ENCODE measurements at regions not wholly inside any gene's neighbourhood (a gene's known extent, or its start where the extent isn't known, plus 50 kb on each side); places are given as distances from the start of the nearest gene placed in this dataset.
"Not testable (repeated sequence)": the region's sequence is repeated elsewhere in the genome, so short reads cannot be mapped to it uniquely, and the experiment has no call there.

GRCh38 chr11:95414217-95414616 lies 183.2 kb upstream of the SESN3 start:
- no peaks in the 10 kb centered on the region for H3K36me3 ChIP-seq (replicated peaks; ENCODE audit: insufficient read depth, low read depth)
- H3K9me3 ChIP-seq (ENCODE audit: low read depth), result no peaks in the 10 kb centered on the region
- no peak for DNase-seq (ENCODE audit: low spot score)
- H3K79me2 ChIP-seq, result no peaks in the 10 kb centered on the region
- H3K9me2 ChIP-seq (replicated peaks; ENCODE audit: insufficient read depth), result no peaks in the 10 kb centered on the region
- no peaks in the 10 kb centered on the region for H3K4me1 ChIP-seq (ENCODE audit: insufficient read depth)
- no peak overlapping the region for H3K4me3 ChIP-seq
- H3K27me3 ChIP-seq, result no peaks in the 10 kb centered on the region
- TF ChIP-seq EZH2phosphoT487 (IDR thresholded peaks at IDR 0.05; ENCODE audit: low read depth, severe bottlenecking, unreplicated experiment), result no peak
- no peak for TF ChIP-seq EZH2 (IDR thresholded peaks at IDR 0.05; ENCODE audit: borderline replicate concordance)
- no peak for TF ChIP-seq CTCF (IDR thresholded peaks at IDR 0.05; ENCODE audit: poor library complexity)
- H3K4me2 ChIP-seq, result no peak overlapping the region
- H3K27ac ChIP-seq, result no peak overlapping the region
- H4K20me1 ChIP-seq (ENCODE audit: insufficient read depth, poor library complexity, severe bottlenecking), result no peaks in the 10 kb centered on the region
- H2AFZ ChIP-seq, result no peak overlapping the region
- 80% methylated on average over 2 of the region's 2 CpGs for WGBS (ENCODE audit: low lambda C conversion rate, missing lambda C conversion rate)

GRCh38 chr11:95413761-95414160 lies 182.8 kb upstream of the SESN3 start:
- Histone ChIP-seq H3K9me2 (replicated peaks; ENCODE audit: insufficient read depth) (no peaks in the 10 kb centered on the region), H2AFZ (no peak overlapping the region), H3K9me3 (ENCODE audit: low read depth) (no peaks in the 10 kb centered on the region), H3K79me2 (no peaks in the 10 kb centered on the region), H3K27me3 (no peaks in the 10 kb centered on the region), H4K20me1 (ENCODE audit: insufficient read depth, poor library complexity, severe bottlenecking) (no peaks in the 10 kb centered on the region), H3K36me3 (replicated peaks; ENCODE audit: insufficient read depth, low read depth) (no peaks in the 10 kb centered on the region), H3K4me3 (no peak overlapping the region), H3K27ac (no peak overlapping the region), H3K4me1 (ENCODE audit: insufficient read depth) (no peaks in the 10 kb centered on the region), H3K4me2 (no peak overlapping the region)
- DNase-seq (ENCODE audit: low spot score), result no peak
- no peak for TF ChIP-seq EZH2phosphoT487 (IDR thresholded peaks at IDR 0.05; ENCODE audit: low read depth, severe bottlenecking, unreplicated experiment)
- no peak for TF ChIP-seq CTCF (IDR thresholded peaks at IDR 0.05; ENCODE audit: poor library complexity)
- no peak for TF ChIP-seq EZH2 (IDR thresholded peaks at IDR 0.05; ENCODE audit: borderline replicate concordance)
- WGBS (ENCODE audit: low lambda C conversion rate, missing lambda C conversion rate), result 89% methylated on average over 4 of the region's 4 CpGs

GRCh38 chr11:95413021-95413420 lies 182.0 kb upstream of the SESN3 start:
- no peak for DNase-seq (ENCODE audit: low spot score)
- no peaks in the 10 kb centered on the region for H3K4me1 ChIP-seq (ENCODE audit: insufficient read depth)
- H2AFZ ChIP-seq, result no peak overlapping the region
- no peaks in the 10 kb centered on the region for H3K9me2 ChIP-seq (replicated peaks; ENCODE audit: insufficient read depth)
- H3K4me2 ChIP-seq, result no peak overlapping the region
- no peak overlapping the region for H3K27ac ChIP-seq
- H3K36me3 ChIP-seq (replicated peaks; ENCODE audit: insufficient read depth, low read depth), result no peaks in the 10 kb centered on the region
- no peak for TF ChIP-seq EZH2phosphoT487 (IDR thresholded peaks at IDR 0.05; ENCODE audit: low read depth, severe bottlenecking, unreplicated experiment)
- TF ChIP-seq EZH2 (IDR thresholded peaks at IDR 0.05; ENCODE audit: borderline replicate concordance), result no peak
- TF ChIP-seq CTCF (IDR thresholded peaks at IDR 0.05; ENCODE audit: poor library complexity), result no peak
- H3K27me3 ChIP-seq, result no peaks in the 10 kb centered on the region
- no peaks in the 10 kb centered on the region for H3K9me3 ChIP-seq (ENCODE audit: low read depth)
- H4K20me1 ChIP-seq (ENCODE audit: insufficient read depth, poor library complexity, severe bottlenecking), result no peaks in the 10 kb centered on the region
- no peaks in the 10 kb centered on the region for H3K79me2 ChIP-seq
- no peak overlapping the region for H3K4me3 ChIP-seq

GRCh38 chr11:95412074-95412473 lies 181.1 kb upstream of the SESN3 start:
- DNase-seq (ENCODE audit: low spot score), result no peak
- no peak overlapping the region for H3K27ac ChIP-seq
- TF ChIP-seq EZH2phosphoT487 (IDR thresholded peaks at IDR 0.05; ENCODE audit: low read depth, severe bottlenecking, unreplicated experiment) (no peak), EZH2 (IDR thresholded peaks at IDR 0.05; ENCODE audit: borderline replicate concordance) (no peak), CTCF (IDR thresholded peaks at IDR 0.05; ENCODE audit: poor library complexity) (no peak)
- H3K9me2 ChIP-seq (replicated peaks; ENCODE audit: insufficient read depth), result no peaks in the 10 kb centered on the region
- no peaks in the 10 kb centered on the region for H4K20me1 ChIP-seq (ENCODE audit: insufficient read depth, poor library complexity, severe bottlenecking)
- no peak overlapping the region for H2AFZ ChIP-seq
- no peaks in the 10 kb centered on the region for H3K9me3 ChIP-seq (ENCODE audit: low read depth)
- H3K4me3 ChIP-seq, result no peak overlapping the region
- no peaks in the 10 kb centered on the region for H3K4me1 ChIP-seq (ENCODE audit: insufficient read depth)
- no peaks in the 10 kb centered on the region for H3K36me3 ChIP-seq (replicated peaks; ENCODE audit: insufficient read depth, low read depth)
- 83% methylated on average over 3 of the region's 3 CpGs for WGBS (ENCODE audit: low lambda C conversion rate, missing lambda C conversion rate)
- no peaks in the 10 kb centered on the region for H3K27me3 ChIP-seq
- no peak overlapping the region for H3K4me2 ChIP-seq
- H3K79me2 ChIP-seq, result no peaks in the 10 kb centered on the region

- not testable (repeated sequence) for H3K4me1 ChIP-seq (ENCODE audit: insufficient read depth); H3K4me2 ChIP-seq; H3K79me2 ChIP-seq; H3K9me3 ChIP-seq (ENCODE audit: low read depth); H3K27ac ChIP-seq; H4K20me1 ChIP-seq (ENCODE audit: insufficient read depth, poor library complexity, severe bottlenecking); H3K9me2 ChIP-seq (replicated peaks; ENCODE audit: insufficient read depth); DNase-seq (ENCODE audit: low spot score); H3K4me3 ChIP-seq; H2AFZ ChIP-seq; H3K27me3 ChIP-seq; H3K36me3 ChIP-seq (replicated peaks; ENCODE audit: insufficient read depth, low read depth)
Measured at GRCh38 chr11:95410707-95411106, 179.7 kb upstream of the SESN3 start.
